ENCODE measurements at regions not wholly inside any gene's neighbourhood (a gene's known extent, or its start where the extent isn't known, plus 50 kb on each side); places are given as distances from the start of the nearest gene placed in this dataset.

DNA sequence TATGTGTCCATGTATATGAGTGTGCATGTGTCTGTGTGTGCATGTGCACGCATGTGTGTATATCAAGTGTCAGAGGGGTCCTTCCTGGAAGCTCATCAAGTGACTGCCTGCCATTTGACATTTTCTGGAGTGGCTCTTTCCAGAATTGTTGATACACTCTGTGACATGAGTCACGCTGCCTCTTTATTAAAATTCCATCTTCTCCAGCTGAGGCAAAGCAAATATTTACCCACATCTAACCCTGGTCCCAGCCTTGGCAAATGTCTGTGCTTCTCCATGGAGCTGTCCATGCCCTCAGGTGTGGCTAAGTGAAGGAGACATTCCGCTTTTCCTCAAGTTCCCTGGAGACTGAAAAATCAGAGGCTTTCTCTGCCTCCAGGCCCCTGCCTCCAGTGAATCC lies 88.2 kb upstream of the MBNL2 start:
- Histone ChIP-seq H3K9me3 (replicated peaks; ENCODE audit: control insufficient read depth, insufficient read depth, low read length) (no peaks in the 10 kb centered on the region), H2AFZ (ENCODE audit: low read depth, low read length) (no peak overlapping the region), H3K4me2 (ENCODE audit: insufficient read depth, low read length) (no peak overlapping the region), H3K4me3 (replicated peaks in 1 of 3; ENCODE audit: insufficient read depth in 1 of 3, low read depth in 1 of 3, low read length in 3 of 3) (no peak overlapping the region), H3K27me3 (ENCODE audit: control insufficient read depth in 2 of 2, insufficient read depth in 2 of 2, low read length in 2 of 2) (peaks cover 6 to 11% of the 10 kb centered on the region in 2 experiments), H3K4me1 (ENCODE audit: control insufficient read depth, extremely low read depth, insufficient read depth, low read length) (no peaks in the 10 kb centered on the region), H3K9me1 (replicated peaks; ENCODE audit: control insufficient read depth, extremely low read depth, insufficient read depth, low read length) (no peaks in the 10 kb centered on the region), H3K79me2 (ENCODE audit: control insufficient read depth, insufficient read depth, low read length) (no peaks in the 10 kb centered on the region), H3K36me3 (ENCODE audit: control insufficient read depth in 2 of 2, extremely low read depth in 1 of 2, insufficient read depth in 2 of 2, low read length in 2 of 2) (no peaks in the 10 kb centered on the region), H4K20me1 (replicated peaks; ENCODE audit: control insufficient read depth, extremely low read depth, insufficient read depth, low read length) (no peaks in the 10 kb centered on the region), H3K9ac (replicated peaks; ENCODE audit: extremely low read depth, insufficient read depth, low read length) (no peak overlapping the region), H3K27ac (ENCODE audit: insufficient read depth, low read depth, low read length) (no peak overlapping the region)
- FAIRE-seq: no peak
- dilution Hi-C loops (cut with MboI; ENCODE audit: extremely low pct_ligation_motif_present, low sequenced_read_pairs) (no loop called here), intact Hi-C loops (cut with micrococcal nuclease) (no loop called here)
- ChIA-PET POLR2A (no interaction called here), CTCF (no interaction called here)
- BruUV-seq (replicated peaks): no TSS peak
- DNase-seq (ENCODE audit: low read depth, low spot score): no peak
- TF ChIP-seq GATA2 (IDR thresholded peaks at IDR 0.05; ENCODE audit: insufficient read depth, insufficient read length, low read depth, low read length) (no peak), POLR2A (IDR thresholded peaks at IDR 0.05; ENCODE audit: low read depth, low read length) (no peak), FOS (IDR thresholded peaks at IDR 0.05; ENCODE audit: borderline replicate concordance, insufficient read depth, low read length) (no peak), MYC (IDR thresholded peaks at IDR 0.05; ENCODE audit: low read depth, low read length) (no peak), MAX (IDR thresholded peaks at IDR 0.05; ENCODE audit: insufficient read depth, insufficient read length) (no peak), POLR2AphosphoS5 (IDR thresholded peaks at IDR 0.05; ENCODE audit: insufficient read depth, low read depth, low read length) (no peak), JUN (IDR thresholded peaks at IDR 0.05; ENCODE audit: borderline replicate concordance, insufficient read depth, insufficient read length, low read depth) (no peak), EZH2 (IDR thresholded peaks at IDR 0.05; ENCODE audit: borderline replicate concordance, low read depth, low read length, severe bottlenecking) (no peak)
- TF ChIP-seq, protein P1, sequence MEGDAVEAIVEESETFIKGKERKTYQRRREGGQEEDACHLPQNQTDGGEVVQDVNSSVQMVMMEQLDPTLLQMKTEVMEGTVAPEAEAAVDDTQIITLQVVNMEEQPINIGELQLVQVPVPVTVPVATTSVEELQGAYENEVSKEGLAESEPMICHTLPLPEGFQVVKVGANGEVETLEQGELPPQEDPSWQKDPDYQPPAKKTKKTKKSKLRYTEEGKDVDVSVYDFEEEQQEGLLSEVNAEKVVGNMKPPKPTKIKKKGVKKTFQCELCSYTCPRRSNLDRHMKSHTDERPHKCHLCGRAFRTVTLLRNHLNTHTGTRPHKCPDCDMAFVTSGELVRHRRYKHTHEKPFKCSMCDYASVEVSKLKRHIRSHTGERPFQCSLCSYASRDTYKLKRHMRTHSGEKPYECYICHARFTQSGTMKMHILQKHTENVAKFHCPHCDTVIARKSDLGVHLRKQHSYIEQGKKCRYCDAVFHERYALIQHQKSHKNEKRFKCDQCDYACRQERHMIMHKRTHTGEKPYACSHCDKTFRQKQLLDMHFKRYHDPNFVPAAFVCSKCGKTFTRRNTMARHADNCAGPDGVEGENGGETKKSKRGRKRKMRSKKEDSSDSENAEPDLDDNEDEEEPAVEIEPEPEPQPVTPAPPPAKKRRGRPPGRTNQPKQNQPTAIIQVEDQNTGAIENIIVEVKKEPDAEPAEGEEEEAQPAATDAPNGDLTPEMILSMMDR (IDR thresholded peaks at IDR 0.05; ENCODE audit: extremely low read depth in 1 of 2, insufficient read depth in 1 of 2, low read depth in 1 of 2, low read length in 2 of 2): no peak

Data from endothelial cell of umbilical vein (primary cell).